Epithelial cell of esophagus (primary cell): ENCODE measurements at regions not wholly inside any gene's neighbourhood (a gene's known extent, or its start where the extent isn't known, plus 50 kb on each side); places are given as distances from the start of the nearest gene placed in this dataset.

Source experiments
- DNase-seq: peaks from one replicate; pipeline ENCODE4 v3.0.0; 2010; ENCODE audit warnings: low read depth
- H3K4me3 ChIP-seq: 2 replicates; pipeline ENCODE4 v1.5.1; 2011; ENCODE audit warnings: mild to moderate bottlenecking, low read length, control low read depth
- CTCF ChIP-seq: IDR thresholded peaks from 2 replicates; pipeline ENCODE4 v1.5.1; 2011; ENCODE audit warnings: low read depth, mild to moderate bottlenecking, low read length, control low read depth, inconsistent platforms; ENCODE audit not compliant: insufficient read depth; ENCODE audit errors: missing control alignments

- H3K4me3 ChIP-seq, result no peak overlapping the region
- DNase-seq, result no peak
- TF ChIP-seq CTCF, result no peak
Observed at GRCh38 chr11:134572741-134573675, 161.0 kb upstream of the B3GAT1 start.

- DNase-seq, result no peak
- no peak for TF ChIP-seq CTCF
- H3K4me3 ChIP-seq, result no peak overlapping the region
Observed at GRCh38 chr11:134571301-134571700, 159.3 kb upstream of the B3GAT1 start.

- no peak for TF ChIP-seq CTCF
- DNase-seq, result no peak
- H3K4me3 ChIP-seq, result no peak overlapping the region
Observed at GRCh38 chr11:134569195-134569594, 157.2 kb upstream of the B3GAT1 start.

- no peak for DNase-seq
- H3K4me3 ChIP-seq, result no peak overlapping the region
- TF ChIP-seq CTCF, result no peak
Observed at GRCh38 chr11:134566311-134566710, 154.3 kb upstream of the B3GAT1 start.

GRCh38 chr11:134565343-134565891, 153.4 kb upstream of the B3GAT1 start:
- no peak for TF ChIP-seq CTCF
- H3K4me3 ChIP-seq, result no peak overlapping the region
- DNase-seq, result no peak

- no peak overlapping the region for H3K4me3 ChIP-seq
- no peak for DNase-seq
- no peak for TF ChIP-seq CTCF
Observed at GRCh38 chr11:134564472-134565200, 152.6 kb upstream of the B3GAT1 start.
